GM12878 (cell line): ENCODE measurements at regions not wholly inside any gene's neighbourhood (a gene's known extent, or its start where the extent isn't known, plus 50 kb on each side); places are given as distances from the start of the nearest gene placed in this dataset.

Experiments
- ATAC-seq: fragments of 200-7000 bp; cut with Tn5 transposase; 3 replicates; pipeline ENCODE4 v1.9.1; 2020; ENCODE audit warnings: mild to moderate bottlenecking, moderate library complexity
- BruUV-seq: library from RNA; stranded (reverse); fragments of 400-500 nt; replicated peaks from 2 replicates; lab custom pipeline; 2021; lab: Mats Ljungman, UMichigan
- CTCF ChIA-PET: fragments of 300-600 bp; sonication (Branson Sonifier 250); formaldehyde crosslinking; extraction: SDS; loops from one replicate; lab custom pipeline; 2021; ENCODE audit warnings: inconsistent platforms; lab: Yijun Ruan, JAX
- POLR2A ChIA-PET: fragments of 350-600 bp; formaldehyde crosslinking; extraction: SDS; loops from one replicate; lab custom pipeline; 2021; ENCODE audit warnings: inconsistent platforms; lab: Charles Lee
- RAD21 ChIA-PET: fragments of 300-600 bp; sonication (Branson Sonifier 250); formaldehyde crosslinking; loops from one replicate; lab custom pipeline; 2023; ENCODE audit warnings: antibody characterized with exemption; ENCODE audit not compliant: unreplicated experiment; lab: Charles Lee
- SMC1A ChIA-PET: fragments of 300-600 bp; sonication (Branson Sonifier 250); formaldehyde crosslinking; loops from one replicate; lab custom pipeline; 2023; ENCODE audit not compliant: unreplicated experiment, uncharacterized antibody; lab: Charles Lee
- DNase-seq: peaks from one replicate; pipeline ENCODE4 v3.0.0-alpha.2; 2011; ENCODE audit warnings: low read depth, low spot score
- FAIRE-seq: peaks from 3 replicates; lab custom pipeline; 2011; peaks lifted over from hg19 to GRCh38; lab: Jason Lieb, UNC
- H2AFZ ChIP-seq: 2 replicates; pipeline ENCODE4 v1.6.0; 2011; ENCODE audit warnings: low read depth, low read length, control low read depth; ENCODE audit not compliant: control insufficient read depth
- H3K27ac ChIP-seq: 2 replicates; pipeline ENCODE4 v1.5.1; 2011; ENCODE audit warnings: control low read depth; ENCODE audit not compliant: control insufficient read depth, insufficient read depth
- H3K27me3 ChIP-seq, 2 experiments: replicated peaks in 1 of 2; 2 replicates each; pipeline versions ENCODE4 v1.6.0 to v1.6.1; 2011; ENCODE audit warnings: low read length in 1 of 2; ENCODE audit not compliant: control insufficient read depth in 2 of 2, insufficient read depth in 2 of 2
- H3K36me3 ChIP-seq, 2 experiments: 2 replicates each; pipeline ENCODE4 v1.5.1; 2011; ENCODE audit warnings: low read length in 1 of 2; ENCODE audit not compliant: control insufficient read depth in 2 of 2, insufficient read depth in 2 of 2
- H3K4me1 ChIP-seq: 2 replicates; pipeline ENCODE4 v1.6.1; 2011; ENCODE audit warnings: mild to moderate bottlenecking, low read length, moderate library complexity, mixed read lengths; ENCODE audit not compliant: control insufficient read depth, insufficient read depth
- H3K4me2 ChIP-seq: 2 replicates; pipeline ENCODE4 v1.6.0; 2011; ENCODE audit warnings: control low read depth; ENCODE audit not compliant: control insufficient read depth, insufficient read depth
- H3K4me3 ChIP-seq: fragments of 200-600 bp; sonication (generic); 2 replicates; pipeline ENCODE4 v1.5.1; 2016
- H3K79me2 ChIP-seq: 2 replicates; pipeline ENCODE4 v1.6.0; 2011; ENCODE audit warnings: low read length; ENCODE audit not compliant: control insufficient read depth, insufficient read depth
- H3K9ac ChIP-seq: 2 replicates; pipeline ENCODE4 v1.8.0; 2011; ENCODE audit warnings: low read length, control low read depth, mixed read lengths; ENCODE audit not compliant: control insufficient read depth, insufficient read depth
- H3K9me3 ChIP-seq: replicated peaks from 3 replicates; pipeline ENCODE4 v1.5.1; 2011; ENCODE audit warnings: mild to moderate bottlenecking, low read length; ENCODE audit not compliant: control insufficient read depth, insufficient read depth
- H4K20me1 ChIP-seq: 2 replicates; pipeline ENCODE4 v1.6.0; 2011; ENCODE audit not compliant: control insufficient read depth, insufficient read depth
- CEBPB ChIP-seq, 2 experiments: fragments of 150-350 bp in 1 of 2; IDR thresholded peaks; 2 replicates each; pipeline ENCODE4 v1.6.1; 2012 to 2014; ENCODE audit warnings: low read depth in 2 of 2, low read length in 2 of 2, borderline replicate concordance in 1 of 2, inconsistent platforms in 1 of 2
- KAT2A ChIP-seq: conservative IDR thresholded peaks from 2 replicates; pipeline ENCODE4 v1.6.1; 2011; ENCODE audit warnings: low read depth, low read length; ENCODE audit not compliant: control insufficient read depth
- MXI1 ChIP-seq: fragments of 150-350 bp; IDR thresholded peaks from 2 replicates; pipeline ENCODE4 v1.6.1; 2011; ENCODE audit warnings: low read depth, mild to moderate bottlenecking, inconsistent platforms, low read length, improper control_type of control experiment
- NFYB ChIP-seq: IDR thresholded peaks from 2 replicates; pipeline ENCODE4 v1.6.1; 2011; ENCODE audit warnings: low read depth, mild to moderate bottlenecking, low read length, improper control_type of control experiment, moderate library complexity; ENCODE audit not compliant: insufficient read depth
- PAX5 ChIP-seq: IDR thresholded peaks from 2 replicates; pipeline ENCODE4 v1.6.1; 2011; ENCODE audit warnings: low read depth, low read length, borderline replicate concordance
- RELA ChIP-seq: fragments of 450-650 bp; IDR thresholded peaks from 2 replicates; pipeline ENCODE4 v1.8.0; 2014; ENCODE audit warnings: borderline replicate concordance; ENCODE audit not compliant: partially characterized antibody
- TCF3 ChIP-seq: IDR thresholded peaks from 2 replicates; pipeline ENCODE4 v1.6.1; 2012; ENCODE audit warnings: low read depth, mild to moderate bottlenecking, low read length, borderline replicate concordance; ENCODE audit not compliant: insufficient read depth
- YBX1 ChIP-seq: fragments of 450-650 bp; IDR thresholded peaks from 2 replicates; pipeline ENCODE4 v1.6.1; 2016; ENCODE audit warnings: antibody characterized with exemption
- in situ Hi-C: fragments of 300-500 bp; cut with MboI; formaldehyde crosslinking; loops from 9 replicates; pipeline ENCODE4 v1.14.3; 2018; ENCODE audit warnings: mixed read lengths
- intact Hi-C: fragments of 100-400 bp; cut with micrococcal nuclease; formaldehyde crosslinking; loops from one replicate; pipeline ENCODE4 v1.14.2; 2022; ENCODE audit not compliant: unreplicated experiment
- TF ChIP-seq, protein P1 (sequence below): fragments of 450-650 bp; IDR thresholded peaks from 2 replicates; pipeline ENCODE4 v1.6.1; 2018; ENCODE audit warnings: borderline replicate concordance, mild to moderate bottlenecking; ENCODE audit not compliant: partially characterized antibody

DNA sequence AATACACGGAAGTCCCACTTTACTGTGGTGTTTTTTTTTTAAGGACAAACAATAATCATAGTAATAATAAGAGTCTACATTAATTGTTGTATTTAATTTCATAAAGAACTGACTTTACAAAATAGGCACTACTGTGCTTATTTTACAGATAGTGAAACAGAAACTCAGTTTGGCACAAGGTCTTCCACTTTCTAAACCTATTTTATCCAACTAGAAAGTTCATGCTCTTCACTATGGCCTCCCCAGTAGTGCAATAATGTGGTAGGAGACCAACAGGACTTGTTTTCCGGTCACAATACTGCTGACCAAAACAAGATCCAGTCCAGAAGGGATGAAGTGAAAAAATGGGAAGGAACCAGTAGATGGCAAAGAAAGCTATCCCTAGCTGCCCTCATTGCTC, 531.6 kb downstream of the CAAP1 start (continued):
- TF ChIP-seq TCF3, result no peak

DNA sequence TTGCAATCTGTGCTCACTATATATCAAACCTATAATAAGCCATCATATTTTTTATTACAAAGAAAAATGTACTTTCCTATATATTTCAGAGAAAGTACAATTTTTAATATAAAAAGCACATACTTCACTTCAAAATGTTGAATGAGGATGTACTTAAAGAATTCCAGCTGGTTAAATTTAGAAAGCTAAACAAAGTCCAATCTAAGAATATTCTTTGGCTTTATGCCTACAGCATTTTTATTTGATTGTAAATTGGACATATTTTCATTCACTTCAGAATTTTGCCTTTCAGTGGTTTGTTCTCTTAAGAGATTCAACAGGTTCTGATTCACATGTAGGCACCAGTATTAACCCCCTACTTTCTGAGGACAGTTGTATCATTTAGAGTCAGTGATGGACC, 533.8 kb downstream of the CAAP1 start:
- DNase-seq, result no peak
- POLR2A ChIA-PET, result no interaction called here
- FAIRE-seq, result no peak
- CTCF ChIA-PET, result no interaction called here
- no peaks in the 10 kb centered on the region for H3K79me2 ChIP-seq
- no peaks in the 10 kb centered on the region for H3K4me1 ChIP-seq
- no peak overlapping the region for H2AFZ ChIP-seq
- BruUV-seq, result no TSS peak
- in situ Hi-C loops (no loop called here), intact Hi-C loops (no loop called here)
- H3K9ac ChIP-seq, result no peak overlapping the region
- no peak for TF ChIP-seq RELA
- no peak for TF ChIP-seq NFYB
- TF ChIP-seq, protein P1, sequence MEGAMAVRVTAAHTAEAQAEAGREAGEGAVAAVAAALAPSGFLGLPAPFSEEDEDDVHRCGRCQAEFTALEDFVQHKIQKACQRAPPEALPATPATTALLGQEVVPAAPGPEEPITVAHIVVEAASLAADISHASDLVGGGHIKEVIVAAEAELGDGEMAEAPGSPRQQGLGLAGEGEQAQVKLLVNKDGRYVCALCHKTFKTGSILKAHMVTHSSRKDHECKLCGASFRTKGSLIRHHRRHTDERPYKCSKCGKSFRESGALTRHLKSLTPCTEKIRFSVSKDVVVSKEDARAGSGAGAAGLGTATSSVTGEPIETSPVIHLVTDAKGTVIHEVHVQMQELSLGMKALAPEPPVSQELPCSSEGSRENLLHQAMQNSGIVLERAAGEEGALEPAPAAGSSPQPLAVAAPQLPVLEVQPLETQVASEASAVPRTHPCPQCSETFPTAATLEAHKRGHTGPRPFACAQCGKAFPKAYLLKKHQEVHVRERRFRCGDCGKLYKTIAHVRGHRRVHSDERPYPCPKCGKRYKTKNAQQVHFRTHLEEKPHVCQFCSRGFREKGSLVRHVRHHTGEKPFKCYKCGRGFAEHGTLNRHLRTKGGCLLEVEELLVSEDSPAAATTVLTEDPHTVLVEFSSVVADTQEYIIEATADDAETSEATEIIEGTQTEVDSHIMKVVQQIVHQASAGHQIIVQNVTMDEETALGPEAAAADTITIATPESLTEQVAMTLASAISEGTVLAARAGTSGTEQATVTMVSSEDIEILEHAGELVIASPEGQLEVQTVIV, result no peak
- TF ChIP-seq CEBPB (IDR thresholded peaks at IDR 0.05; ENCODE audit: borderline replicate concordance in 1 of 2, low read depth in 2 of 2, low read length in 2 of 2), result no peak
- TF ChIP-seq YBX1, result no peak
- TF ChIP-seq MXI1, result no peak
- no peak for TF ChIP-seq PAX5
- TF ChIP-seq KAT2A, result no peak
- H3K9me3 ChIP-seq, result no peaks in the 10 kb centered on the region
- RAD21 ChIA-PET, result no interaction called here
- H4K20me1 ChIP-seq, result no peaks in the 10 kb centered on the region
- no peak for ATAC-seq
- H3K4me2 ChIP-seq, result no peak overlapping the region
- H3K27ac ChIP-seq, result no peak overlapping the region
- no peak overlapping the region for H3K4me3 ChIP-seq
- H3K36me3 ChIP-seq, result no peaks in the 10 kb centered on the region
- SMC1A ChIA-PET, result no interaction called here
- H3K27me3 ChIP-seq, result no peaks in the 10 kb centered on the region
